HepG2 (cell line): ENCODE measurements at regions not wholly inside any gene's neighbourhood (a gene's known extent, or its start where the extent isn't known, plus 50 kb on each side); places are given as distances from the start of the nearest gene placed in this dataset.
"Not testable (repeated sequence)": the region's sequence is repeated elsewhere in the genome, so short reads cannot be mapped to it uniquely, and the experiment has no call there.

Experiments
- ATAC-seq: fragments of 200-7000 bp; cut with Tn5 transposase; 3 replicates; pipeline ENCODE4 v1.9.1; 2020; ENCODE audit warnings: mild to moderate bottlenecking, moderate library complexity
- BruUV-seq: library from RNA; stranded (reverse); fragments of 400-500 nt; replicated peaks from 2 replicates; lab custom pipeline; 2021; lab: Mats Ljungman, UMichigan
- CTCF ChIA-PET: fragments of 300-600 bp; formaldehyde crosslinking; extraction: SDS; loops from one replicate; lab custom pipeline; 2021; ENCODE audit warnings: low total read pairs, inconsistent platforms, low intra/inter-chr PET ratio; lab: Yijun Ruan, JAX
- POLR2A ChIA-PET: fragments of 350-600 bp; sonication (Branson Sonifier 250); formaldehyde crosslinking; loops from one replicate; lab custom pipeline; 2020; ENCODE audit warnings: antibody characterized with exemption, inconsistent platforms; lab: Yijun Ruan, JAX
- DNase-seq: peaks from one replicate; pipeline ENCODE4 v3.0.0-alpha.2; 2015; ENCODE audit warnings: low spot score
- FAIRE-seq: peaks from 3 replicates; lab custom pipeline; 2011; peaks lifted over from hg19 to GRCh38; lab: Jason Lieb, UNC
- H2AFZ ChIP-seq: one replicate; pipeline ENCODE4 v1.6.1; 2011; ENCODE audit warnings: low read length, inconsistent platforms
- H3K27ac ChIP-seq: fragments of 300-600 bp; 3 replicates; pipeline ENCODE4 v1.8.0; 2011; ENCODE audit warnings: mixed run types, mild to moderate bottlenecking, mixed read lengths, low read length, inconsistent platforms; ENCODE audit not compliant: insufficient read depth; ENCODE audit errors: extremely low read length
- H3K27me3 ChIP-seq, 2 experiments: fragments of 200-600 bp in 1 of 2; 2 replicates in 1 of 2; 3 replicates in 1 of 2; pipeline versions ENCODE4 v1.6.0 to v1.8.0; 2011; ENCODE audit warnings: low read length in 2 of 2, mild to moderate bottlenecking in 2 of 2, moderate library complexity in 2 of 2, inconsistent platforms in 1 of 2; ENCODE audit not compliant: insufficient read depth in 2 of 2, control insufficient read depth in 1 of 2
- H3K36me3 ChIP-seq, 2 experiments: fragments of 200-600 bp in 1 of 2; replicated peaks in 1 of 2; 2 replicates in 1 of 2; 3 replicates in 1 of 2; pipeline versions ENCODE4 v1.5.1 to v1.8.0; 2011; ENCODE audit warnings: low read length in 2 of 2, inconsistent platforms in 1 of 2; ENCODE audit not compliant: insufficient read depth in 2 of 2, control insufficient read depth in 1 of 2
- H3K4me1 ChIP-seq: 2 replicates; pipeline ENCODE4 v1.5.1; 2012; ENCODE audit warnings: low read length, inconsistent platforms; ENCODE audit not compliant: insufficient read depth
- H3K4me2 ChIP-seq: 2 replicates; pipeline ENCODE4 v1.6.0; 2011; ENCODE audit warnings: low read depth, low read length, inconsistent platforms
- H3K4me3 ChIP-seq, 3 experiments: fragments of 200-600 bp in 1 of 3; sonication (generic), shearing (Covaris generic) in 1 of 3; replicated peaks in 1 of 3; 2 replicates each; pipeline ENCODE4 v1.5.1; 2011 to 2016; ENCODE audit warnings: low read length in 3 of 3, inconsistent platforms in 2 of 3, low read depth in 2 of 3, mild to moderate bottlenecking in 2 of 3, control low read depth in 1 of 3, mixed read lengths in 1 of 3; ENCODE audit not compliant: insufficient read depth in 1 of 3
- H3K79me2 ChIP-seq: one replicate; pipeline ENCODE4 v1.6.1; 2011; ENCODE audit warnings: low read length, inconsistent platforms; ENCODE audit not compliant: insufficient read depth
- H3K9ac ChIP-seq: 2 replicates; pipeline ENCODE4 v1.6.0; 2011; ENCODE audit warnings: mild to moderate bottlenecking, low read depth, low read length, inconsistent platforms; ENCODE audit not compliant: insufficient read depth
- H3K9me3 ChIP-seq: 2 replicates; pipeline ENCODE4 v1.5.1; 2012; ENCODE audit warnings: mild to moderate bottlenecking, low read length
- H4K20me1 ChIP-seq: 2 replicates; pipeline ENCODE4 v1.6.0; 2011; ENCODE audit warnings: inconsistent platforms, mild to moderate bottlenecking, low read length, moderate library complexity; ENCODE audit not compliant: insufficient read depth
- WGBS: methylation state at CpG from one replicate; pipeline ENCODE4 v1.1.6; 2017; ENCODE audit warnings: low lambda C conversion rate; 5-methylcytosine and 5-hydroxymethylcytosine counted together
- in situ Hi-C: cut with HindIII; loops from 2 replicates; pipeline ENCODE4 v1.10.0; 2017; ENCODE audit warnings: low pct_unique_long_range_greater_than_20kb; ENCODE audit not compliant: extremely low pct_ligation_motif_present
- intact Hi-C: fragments of 100-400 bp; cut with micrococcal nuclease; formaldehyde crosslinking; loops from one replicate; pipeline ENCODE4 v1.10.0; 2022; ENCODE audit not compliant: unreplicated experiment

DNA sequence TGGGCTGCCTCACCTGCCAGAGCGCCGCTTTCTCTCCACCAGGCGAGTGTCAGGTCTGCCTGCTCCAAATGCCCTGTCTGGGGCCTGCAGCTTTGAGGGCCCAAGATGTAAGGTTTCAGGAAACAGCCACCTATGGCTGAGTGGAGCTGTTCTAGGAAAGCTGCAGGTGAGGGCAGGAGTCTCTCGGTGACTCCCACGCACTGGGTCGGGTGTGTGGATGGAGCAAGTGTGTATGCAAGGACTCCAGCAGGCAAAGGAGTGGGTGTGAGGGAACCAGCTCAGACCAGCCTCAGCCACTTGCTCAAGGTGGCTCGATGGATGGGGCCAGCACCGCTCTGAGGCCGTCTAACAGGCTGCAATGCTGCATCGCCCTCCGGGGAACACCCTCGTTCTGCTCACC lies 123.7 kb downstream of the LIMS4 start:
- H3K9me3 ChIP-seq, H2AFZ ChIP-seq, intact Hi-C loops, BruUV-seq, DNase-seq, H3K79me2 ChIP-seq, H3K4me2 ChIP-seq, CTCF ChIA-PET, FAIRE-seq, H3K27ac ChIP-seq, H3K9ac ChIP-seq, in situ Hi-C loops, H3K4me3 ChIP-seq, H3K36me3 ChIP-seq, H3K27me3 ChIP-seq, H3K4me1 ChIP-seq, H4K20me1 ChIP-seq, POLR2A ChIA-PET: not testable (repeated sequence)
- peak; percentile 26 for ATAC-seq
- no CpG with 5 or more reads among the region's 12 CpGs for WGBS

DNA sequence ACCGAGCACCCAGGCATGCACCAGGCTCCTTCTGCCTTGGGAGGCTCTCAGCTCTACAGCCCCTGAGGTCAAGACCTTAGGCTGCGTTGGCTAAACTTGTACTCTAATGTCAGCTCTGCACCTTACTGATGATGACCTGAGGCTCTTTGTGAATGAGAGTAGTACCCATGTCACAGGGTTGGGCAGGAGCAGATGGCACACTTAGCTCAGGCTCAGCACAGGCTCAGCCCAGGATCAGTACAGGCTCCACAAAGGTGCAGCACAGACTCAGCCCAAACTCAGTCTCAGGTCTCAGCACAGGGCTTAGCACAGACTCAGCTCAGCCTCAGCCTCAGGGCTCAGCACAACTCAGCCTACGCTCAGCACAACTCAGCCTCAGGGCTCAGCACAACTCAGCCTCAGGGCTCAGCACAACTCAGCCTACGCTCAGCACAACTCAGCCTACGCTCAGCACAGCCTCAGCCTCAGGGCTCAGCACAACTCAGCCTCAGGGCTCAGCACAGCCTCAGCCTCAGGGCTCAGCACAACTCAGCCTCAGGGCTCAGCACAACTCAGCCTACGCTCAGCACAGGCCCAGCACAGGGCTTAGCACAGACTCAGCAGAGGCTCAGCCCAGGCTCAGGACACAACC lies 128.1 kb downstream of the LIMS4 start:
- FAIRE-seq, DNase-seq, H3K4me2 ChIP-seq, H3K9ac ChIP-seq, H3K27ac ChIP-seq, H3K4me1 ChIP-seq, H2AFZ ChIP-seq, CTCF ChIA-PET, H3K9me3 ChIP-seq, H3K79me2 ChIP-seq, in situ Hi-C loops, POLR2A ChIA-PET, intact Hi-C loops, H3K27me3 ChIP-seq, H3K4me3 ChIP-seq, H4K20me1 ChIP-seq, H3K36me3 ChIP-seq, BruUV-seq: not testable (repeated sequence)
- WGBS: 43% methylated on average over 1 of the region's 6 CpGs
- peak; percentile 9 for ATAC-seq

DNA sequence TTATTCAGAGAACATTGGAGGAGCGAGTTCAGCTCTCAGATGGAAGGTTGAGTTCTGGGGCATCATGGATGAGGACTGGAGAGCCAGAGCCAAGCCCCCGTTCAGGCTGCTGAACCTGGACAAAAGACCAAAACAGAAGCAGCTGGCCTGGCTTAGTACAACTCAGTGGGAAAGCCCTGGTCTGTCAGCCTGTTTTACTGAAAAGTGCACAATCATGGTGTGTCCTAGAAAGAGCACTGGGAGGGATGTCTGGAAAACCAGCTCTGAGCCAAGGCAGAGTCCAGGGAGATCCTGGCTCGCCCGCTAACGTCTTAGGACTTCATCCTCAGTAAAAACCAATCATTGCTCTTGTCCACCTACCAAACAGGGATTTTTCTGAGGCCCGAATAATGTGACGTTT lies 129.7 kb upstream of the MTLN start:
- in situ Hi-C loops, H3K9ac ChIP-seq, H3K36me3 ChIP-seq, POLR2A ChIA-PET, intact Hi-C loops, H3K79me2 ChIP-seq, H3K27ac ChIP-seq, DNase-seq, H3K9me3 ChIP-seq, H3K4me2 ChIP-seq, BruUV-seq, H4K20me1 ChIP-seq, H3K27me3 ChIP-seq, H3K4me3 ChIP-seq, CTCF ChIA-PET, H2AFZ ChIP-seq, H3K4me1 ChIP-seq, ATAC-seq: not testable (repeated sequence)
- WGBS: no CpG with 5 or more reads among the region's 7 CpGs
- FAIRE-seq: peak; percentile 44

DNA sequence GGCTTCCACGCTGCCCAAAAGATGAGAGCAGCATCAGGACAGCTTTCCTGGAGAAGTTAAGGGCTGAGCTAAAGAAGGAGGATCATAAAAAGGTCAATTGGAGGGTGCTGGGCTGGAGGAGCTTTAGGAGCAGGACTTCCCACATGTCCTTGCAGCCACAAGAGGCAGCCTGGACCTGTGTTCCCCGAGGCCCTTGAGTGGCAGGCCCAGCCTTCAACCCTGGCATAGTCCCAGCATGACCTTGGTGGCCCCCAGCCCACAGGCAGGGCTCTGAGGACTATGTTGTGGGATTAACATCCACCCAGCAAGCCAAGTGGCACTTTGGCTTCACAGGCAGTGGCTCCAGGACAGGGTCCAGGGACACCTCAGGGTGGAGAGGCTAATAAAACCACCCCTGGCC lies 126.8 kb upstream of the MTLN start:
- H3K4me1 ChIP-seq, H3K9me3 ChIP-seq, H4K20me1 ChIP-seq, H3K9ac ChIP-seq, H3K27me3 ChIP-seq, H3K79me2 ChIP-seq, intact Hi-C loops, H3K4me3 ChIP-seq, DNase-seq, CTCF ChIA-PET, H3K36me3 ChIP-seq, H3K4me2 ChIP-seq, POLR2A ChIA-PET, H2AFZ ChIP-seq, H3K27ac ChIP-seq, BruUV-seq, in situ Hi-C loops: not testable (repeated sequence)
- WGBS: no CpG with 5 or more reads among the region's 2 CpGs
- peak; percentile 54 for FAIRE-seq
- peak; percentile 75 for ATAC-seq
